GM19468 (cell line): ENCODE measurements at regions not wholly inside any gene's neighbourhood (a gene's known extent, or its start where the extent isn't known, plus 50 kb on each side); places are given as distances from the start of the nearest gene placed in this dataset.

Source experiments
- ATAC-seq: cut with Tn5 transposase; IDR thresholded peaks from one replicate; pipeline ENCODE4 v1.9.1; 2021; ENCODE audit warnings: mild to moderate bottlenecking, moderate library complexity, moderate number of reproducible peaks; ENCODE audit not compliant: unreplicated experiment; ENCODE audit errors: extremely low read depth

- no peak for ATAC-seq
These were observed 627.7 kb upstream of the AGTR1 start for GRCh38 chr3:148070041-148070440.

DNA sequence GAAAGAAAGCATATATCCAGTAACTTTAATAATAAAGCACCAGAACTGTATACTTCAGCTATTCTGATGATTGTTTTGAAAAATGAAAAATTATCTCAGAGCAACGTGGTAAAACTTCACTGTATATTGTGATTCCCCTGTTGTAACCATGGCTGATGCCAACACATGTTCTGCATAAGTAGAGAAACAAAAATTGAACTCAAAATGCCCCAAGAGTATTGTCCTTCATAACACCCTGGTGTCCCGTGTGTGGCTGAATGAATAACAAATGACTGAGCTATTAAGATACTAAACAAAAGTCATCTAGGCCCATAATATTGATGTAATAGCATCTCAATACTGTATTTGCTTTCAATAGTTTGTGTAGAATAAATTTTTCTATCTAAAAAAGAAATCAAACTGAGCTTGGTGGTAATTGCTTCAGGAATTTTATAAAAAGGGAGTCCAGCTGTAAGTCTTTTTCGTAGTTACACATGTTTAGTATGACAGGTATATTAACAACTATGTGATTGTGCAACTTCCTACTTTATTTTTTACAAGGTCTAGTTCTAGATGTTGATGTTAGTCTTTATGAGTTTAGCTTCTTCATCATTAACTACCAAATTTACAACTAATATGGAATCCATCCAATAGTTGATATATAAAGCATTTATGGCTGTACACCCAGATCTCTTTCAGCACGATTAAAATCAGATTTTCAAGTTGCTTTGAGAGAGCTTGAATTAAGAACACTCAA lies 623.8 kb upstream of the AGTR1 start:
- no peak for ATAC-seq

GRCh38 chr3:148074946-148075345 lies 622.8 kb upstream of the AGTR1 start:
- ATAC-seq = no peak

- ATAC-seq = no peak
These were observed 621.7 kb upstream of the AGTR1 start for GRCh38 chr3:148075771-148076716.

DNA sequence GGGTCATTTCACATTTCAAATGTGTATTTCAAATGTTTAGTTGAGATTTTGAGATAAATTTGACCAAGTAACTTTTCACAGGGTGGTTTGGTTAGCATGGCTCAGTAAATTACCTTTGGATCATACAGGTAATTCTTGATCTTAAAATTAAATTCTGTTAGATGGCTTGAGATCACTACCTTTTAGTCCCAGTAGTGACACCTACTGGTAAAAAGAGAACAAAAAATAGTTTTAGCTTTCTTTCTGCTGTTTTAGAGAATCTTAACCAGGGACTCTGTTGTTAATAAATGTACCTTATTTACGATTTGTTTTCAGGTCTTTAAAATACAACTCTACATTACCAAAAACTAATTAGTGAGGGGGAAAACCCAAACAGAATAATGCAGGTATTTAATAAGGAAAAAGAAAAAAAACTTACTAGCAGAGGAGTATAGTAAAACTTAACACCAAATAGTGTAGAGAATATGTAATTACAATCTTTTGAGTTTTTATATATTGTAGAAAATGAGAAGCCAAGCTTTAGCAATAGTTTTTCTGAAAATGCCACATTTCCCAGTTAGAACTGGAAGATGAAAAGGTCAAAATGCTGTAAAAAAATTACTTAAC lies 620.3 kb upstream of the AGTR1 start:
- ATAC-seq = no peak

- no peak for ATAC-seq
These were observed 619.7 kb upstream of the AGTR1 start for GRCh38 chr3:148077965-148078364.

DNA sequence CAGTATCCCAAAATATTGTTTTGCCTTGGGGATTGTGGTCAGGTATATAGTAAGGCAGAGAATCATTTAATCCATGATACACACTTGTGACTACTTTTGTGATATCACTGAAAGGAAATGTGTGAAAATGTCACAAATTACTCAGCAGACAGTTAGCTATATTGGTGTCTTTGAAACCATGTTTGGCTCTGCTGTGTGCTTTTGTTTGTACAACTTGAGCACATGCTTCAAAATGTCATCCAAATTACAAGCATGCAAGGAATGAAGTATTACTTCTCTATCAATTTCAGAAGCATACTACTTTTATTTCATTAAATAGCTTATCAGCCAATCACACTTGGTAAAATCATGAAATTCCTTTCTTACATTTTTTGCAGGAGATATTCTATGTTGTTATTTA lies 619.0 kb upstream of the AGTR1 start:
- ATAC-seq = no peak

DNA sequence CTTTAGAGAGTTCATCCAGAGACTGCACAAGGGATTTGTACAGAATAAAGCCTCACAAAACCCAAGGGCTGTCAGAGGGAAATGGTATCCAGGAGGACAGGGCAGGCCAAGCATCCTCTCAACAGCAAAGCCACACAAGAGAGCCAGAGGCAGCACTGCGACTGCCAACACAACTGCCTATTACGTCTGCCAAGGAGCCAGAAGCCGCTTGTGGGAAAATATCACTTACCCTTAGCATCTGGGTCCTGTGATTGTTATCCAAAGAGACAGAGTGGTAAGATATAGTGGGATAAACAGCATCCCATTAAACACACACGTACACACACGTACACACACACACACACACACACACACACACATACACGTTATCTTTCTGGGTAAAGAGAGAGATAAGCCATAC lies 618.3 kb upstream of the AGTR1 start:
- no peak for ATAC-seq

- no peak for ATAC-seq
These were observed 615.8 kb upstream of the AGTR1 start for GRCh38 chr3:148081926-148082325.

GRCh38 chr3:148082506-148083280 lies 615.0 kb upstream of the AGTR1 start:
- no peak for ATAC-seq

DNA sequence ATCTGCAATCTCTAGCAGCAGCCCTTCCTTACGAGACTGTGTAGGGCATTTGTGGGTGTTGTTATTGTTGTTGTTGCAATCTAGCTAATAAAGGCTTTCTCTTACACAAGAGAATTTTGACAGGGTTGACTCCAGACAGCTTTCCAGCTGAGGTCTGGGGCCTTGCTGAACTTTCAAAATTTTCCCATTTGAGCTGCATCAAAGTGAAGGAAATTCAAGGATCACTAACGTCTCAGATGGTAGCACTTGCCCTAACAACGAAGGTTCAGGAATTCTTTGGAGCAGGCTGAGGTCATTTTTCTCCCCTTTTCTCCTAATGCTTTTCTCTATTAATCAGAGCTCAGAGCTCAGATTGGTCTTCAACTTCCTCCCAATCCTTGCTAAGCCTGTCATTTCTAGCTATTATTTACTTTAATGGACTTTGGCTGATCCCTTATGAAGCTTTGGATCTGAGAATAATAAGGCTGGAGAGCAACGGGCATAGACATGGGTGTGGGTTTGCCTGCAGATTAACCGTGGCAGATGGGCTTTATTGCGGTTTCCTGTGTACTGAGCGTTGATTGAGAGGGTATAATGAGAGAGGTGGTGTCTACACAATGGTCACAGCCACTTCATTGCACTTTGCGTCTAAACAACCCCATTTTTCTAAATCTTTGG lies 614.0 kb upstream of the AGTR1 start:
- ATAC-seq = no peak

- peak; percentile 81 for ATAC-seq
These were observed 612.8 kb upstream of the AGTR1 start for GRCh38 chr3:148084931-148085330.

GRCh38 chr3:148087601-148088371 lies 609.9 kb upstream of the AGTR1 start:
- ATAC-seq = no peak

DNA sequence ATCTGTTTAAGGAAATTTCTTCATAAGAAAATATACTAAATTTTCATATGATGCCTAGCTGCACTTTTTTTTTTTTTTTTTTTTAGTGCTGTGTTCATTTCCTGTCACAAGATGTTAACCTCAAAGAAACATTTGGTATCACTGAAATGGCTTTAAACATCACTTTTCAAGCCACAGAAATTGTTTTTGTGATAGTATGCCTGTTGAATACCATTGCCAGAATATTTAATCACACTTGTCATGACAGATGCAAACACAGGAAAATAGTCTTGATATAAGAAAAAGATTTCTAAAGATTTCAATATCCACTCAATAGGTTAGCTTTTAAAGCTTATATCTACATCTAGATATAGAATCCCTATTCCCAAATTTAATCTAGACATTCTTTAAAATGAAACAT lies 608.5 kb upstream of the AGTR1 start:
- no peak for ATAC-seq

GRCh38 chr3:148090156-148090555 lies 607.5 kb upstream of the AGTR1 start:
- no peak for ATAC-seq

- ATAC-seq = no peak
These were observed 604.9 kb upstream of the AGTR1 start for GRCh38 chr3:148092624-148093347.

- ATAC-seq = no peak
These were observed 604.0 kb upstream of the AGTR1 start for GRCh38 chr3:148093753-148094152.

DNA sequence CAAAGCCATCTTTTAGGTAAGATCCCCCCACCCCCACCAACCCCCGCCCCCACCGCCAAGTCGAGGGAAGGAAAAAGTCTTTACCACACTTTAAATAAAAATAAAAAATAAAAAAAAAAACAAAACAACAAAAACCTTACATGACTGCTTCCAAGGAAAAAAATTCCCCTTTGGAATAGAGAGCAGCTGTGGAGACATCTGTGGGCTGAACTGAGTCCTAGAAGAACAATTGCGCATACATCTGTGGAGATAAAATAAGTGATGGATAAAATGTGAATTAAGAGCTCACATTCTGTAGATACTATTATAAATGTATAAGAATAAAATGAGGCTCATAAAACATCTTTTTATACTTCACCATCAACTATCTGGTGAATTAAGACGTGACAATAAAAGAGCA lies 601.7 kb upstream of the AGTR1 start:
- ATAC-seq = no peak
